ENCODE measurements at regions not wholly inside any gene's neighbourhood (a gene's known extent, or its start where the extent isn't known, plus 50 kb on each side); places are given as distances from the start of the nearest gene placed in this dataset.

DNA sequence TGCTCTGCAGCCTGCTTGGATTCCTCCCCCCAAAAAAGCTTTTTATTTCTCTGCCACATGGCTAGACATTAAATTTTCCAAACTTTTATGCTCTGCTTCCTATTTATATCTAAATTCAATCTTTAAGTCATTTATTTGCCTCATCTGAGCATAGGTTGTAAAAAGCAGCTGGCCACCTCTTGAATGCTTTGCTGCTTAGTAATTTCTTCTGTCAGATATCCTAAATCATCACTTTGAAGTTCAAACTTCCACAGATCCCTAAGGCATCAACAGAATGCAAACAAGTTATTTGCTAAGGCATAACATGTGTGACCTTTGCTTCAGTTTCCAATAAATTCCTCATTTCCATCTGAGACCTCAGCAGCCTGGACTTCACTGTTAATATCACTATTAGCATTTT is 209.6 kb downstream of the FSCB start:
- DNase-seq (ENCODE audit: low read depth in 3 of 3) = no peak

DNA sequence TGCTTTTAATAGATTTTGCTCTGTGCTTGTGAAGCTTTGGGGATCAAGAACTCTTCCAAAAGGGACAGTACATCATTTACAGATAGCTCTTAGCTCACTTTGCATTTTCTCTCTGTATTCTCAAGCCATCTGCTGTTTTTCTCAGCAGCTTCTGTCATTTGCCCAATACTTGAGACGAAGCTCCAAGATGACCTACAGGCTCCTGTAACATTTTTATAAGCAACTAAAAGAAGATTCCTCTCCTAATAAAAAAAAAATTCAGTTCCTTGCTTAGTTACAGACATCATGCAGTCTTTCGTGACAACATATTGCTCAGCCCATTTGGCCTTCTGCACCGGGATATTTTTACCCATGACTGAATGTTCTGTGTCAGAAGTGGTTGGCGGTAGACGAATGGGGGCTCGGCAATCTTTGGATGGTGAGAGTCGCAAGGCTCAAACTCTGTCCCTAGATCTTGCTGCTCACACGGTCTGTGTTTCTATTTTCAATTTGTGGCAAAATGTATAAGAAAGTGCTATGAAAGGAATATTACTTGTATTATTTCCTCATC is 215.6 kb downstream of the FSCB start:
- DNase-seq (ENCODE audit: low read depth in 3 of 3) = no peak

DNA sequence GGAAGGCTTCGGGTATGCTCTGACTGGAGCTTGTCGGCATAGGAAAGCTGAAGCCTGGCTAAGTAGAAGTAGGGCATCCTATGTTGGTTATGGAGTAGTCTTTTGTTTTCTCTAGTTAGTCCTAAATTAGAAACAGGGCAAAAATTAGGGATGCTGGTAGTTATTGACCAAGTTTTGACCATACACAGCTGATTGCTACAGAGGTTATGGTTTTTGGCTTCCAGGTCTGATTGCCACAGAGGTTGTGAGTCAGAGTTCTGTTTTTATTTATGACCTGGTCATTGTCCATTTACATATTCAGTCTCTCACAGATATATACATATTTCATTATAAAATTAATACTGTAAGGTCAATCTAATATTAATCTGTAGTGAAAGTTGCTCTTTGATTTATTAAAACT is 219.2 kb downstream of the FSCB start:
- no peak for DNase-seq (ENCODE audit: low read depth in 3 of 3)

DNA sequence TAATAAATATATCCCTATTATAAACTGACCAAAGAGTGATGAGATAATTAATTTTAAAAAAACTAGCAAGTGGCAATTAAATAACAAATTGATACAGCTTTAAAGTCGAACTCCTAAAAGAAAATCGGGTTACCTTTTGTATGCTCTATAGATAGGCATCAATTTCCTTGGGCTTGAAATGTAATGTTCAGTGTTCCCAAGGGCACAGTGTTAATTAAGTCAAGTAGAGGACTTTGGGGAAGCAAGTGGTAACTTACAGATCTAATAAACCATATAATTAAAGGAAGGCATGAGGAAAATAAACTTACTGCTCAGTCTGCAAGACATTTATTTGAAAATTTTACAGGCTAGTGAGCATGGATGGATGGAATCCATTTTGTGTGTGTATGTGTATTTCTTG is 220.9 kb downstream of the FSCB start:
- no peak for DNase-seq (ENCODE audit: low read depth in 3 of 3)

DNA sequence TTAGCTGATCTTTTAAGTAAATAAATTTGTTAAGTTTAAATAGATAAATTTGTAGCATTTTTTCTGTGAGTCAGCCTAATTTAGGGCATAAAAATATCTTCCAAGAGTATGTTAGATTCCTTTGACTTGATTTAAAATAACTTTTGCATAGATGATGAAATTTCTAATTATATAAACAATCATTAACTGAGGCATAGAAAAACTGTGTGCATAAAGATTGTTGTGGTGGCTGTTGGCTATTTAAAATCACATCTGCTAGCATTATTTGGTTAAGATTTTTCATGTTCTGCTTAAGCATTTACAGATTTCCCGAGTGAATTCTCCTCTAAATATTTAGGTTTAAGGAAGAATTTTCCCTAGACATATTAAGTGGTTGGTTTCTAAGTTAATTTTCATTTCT is 223.2 kb downstream of the FSCB start:
- no peak for DNase-seq (ENCODE audit: low read depth in 3 of 3)

DNA sequence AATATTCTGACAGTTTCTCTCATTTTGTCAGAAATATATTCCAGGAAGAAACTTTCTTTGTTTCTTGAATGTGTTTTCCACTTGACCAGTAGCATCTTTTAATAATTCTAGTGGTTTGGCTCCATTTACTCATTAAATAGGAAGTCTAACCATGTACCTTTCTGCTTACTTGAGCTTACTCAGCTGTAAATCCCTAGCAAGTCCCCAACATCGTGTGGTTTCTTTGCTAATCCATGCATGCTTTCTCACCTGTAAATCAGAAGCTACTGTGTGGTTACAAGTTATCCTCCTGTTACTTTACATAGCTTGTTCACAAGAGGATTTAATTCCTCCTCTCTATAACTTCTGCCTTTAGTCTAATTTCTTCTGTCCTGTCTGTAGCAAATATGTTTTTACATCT is 227.7 kb downstream of the FSCB start:
- no peak for DNase-seq (ENCODE audit: low read depth in 3 of 3)

DNA sequence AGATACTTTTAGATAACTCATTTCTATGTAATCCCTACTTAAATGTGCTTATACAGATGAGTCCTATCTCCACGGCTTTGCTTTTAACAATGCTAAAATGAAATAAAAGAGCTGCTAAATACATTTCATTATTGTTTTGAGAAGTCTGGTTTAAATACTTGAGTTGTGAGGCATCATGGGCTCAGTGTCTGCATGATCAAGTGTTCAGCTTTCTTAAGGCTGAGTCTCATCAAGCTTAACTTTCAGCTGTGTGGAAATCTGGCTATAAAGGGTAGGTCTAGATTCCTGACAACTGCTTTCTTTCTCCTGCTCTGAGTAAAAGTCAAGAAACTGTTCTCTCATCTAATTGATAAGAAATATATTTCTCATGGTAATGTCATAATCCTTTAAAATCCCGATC is 235.4 kb downstream of the FSCB start:
- no peak for DNase-seq (ENCODE audit: low read depth in 3 of 3)

DNA sequence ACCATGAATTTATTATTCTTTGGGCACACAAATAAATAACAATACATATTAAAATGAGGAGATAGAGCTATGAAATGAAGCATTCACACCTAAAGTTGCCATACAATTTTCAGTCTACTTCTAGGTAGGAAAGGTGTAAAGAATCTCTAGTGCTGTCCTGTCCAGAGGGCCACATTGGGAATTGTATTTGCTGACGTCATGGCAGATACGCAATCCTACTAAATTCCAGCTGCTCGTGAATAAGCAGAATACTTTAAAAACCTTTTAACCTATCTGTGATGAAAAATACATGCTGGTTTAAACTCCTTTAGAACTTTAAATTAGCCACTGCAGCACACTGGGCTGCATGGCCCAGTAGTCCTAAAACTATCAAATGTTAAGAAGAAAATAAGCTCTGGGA is 236.1 kb downstream of the FSCB start:
- no peak for DNase-seq (ENCODE audit: low read depth in 3 of 3)

DNA sequence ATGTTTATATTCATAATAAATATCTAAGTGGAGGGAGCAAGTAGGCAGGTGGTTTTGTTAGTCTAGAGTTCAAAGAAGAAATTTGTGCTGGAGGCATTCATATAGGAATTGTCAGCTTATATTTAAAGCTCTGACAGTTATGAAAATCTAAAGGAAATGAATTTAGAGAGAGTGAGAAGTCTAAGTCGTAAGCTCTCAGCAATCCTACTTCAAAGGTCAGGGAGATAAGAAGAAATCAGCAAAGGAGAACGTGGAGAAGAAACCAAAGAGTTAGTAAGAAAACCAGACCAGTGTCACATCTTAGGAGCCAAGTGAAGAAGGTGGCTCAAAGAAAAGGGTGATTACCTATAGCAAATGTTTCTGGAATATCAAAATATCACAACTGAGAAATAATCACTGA is 241.8 kb downstream of the FSCB start:
- DNase-seq (ENCODE audit: low read depth in 3 of 3) = no peak

DNA sequence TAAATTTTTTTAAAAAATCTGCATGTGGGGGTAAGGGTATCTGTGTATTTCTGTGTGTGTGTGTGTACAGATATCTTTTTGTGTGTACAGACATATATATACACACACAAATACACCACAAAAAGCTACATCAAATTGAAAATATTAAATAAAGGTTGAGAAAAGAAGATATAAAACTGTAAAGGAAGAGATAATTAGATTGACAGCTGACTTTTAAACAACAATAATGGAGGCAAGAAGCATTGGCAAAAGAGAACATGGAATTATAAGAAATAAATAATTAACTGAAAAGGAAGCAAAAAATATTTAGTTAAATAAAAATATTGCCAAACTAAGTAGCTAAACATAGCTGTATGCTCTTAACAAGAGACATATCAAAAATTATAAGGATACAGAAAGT is 291.4 kb downstream of the FSCB start:
- no peak for DNase-seq (ENCODE audit: low read depth in 3 of 3)

DNA sequence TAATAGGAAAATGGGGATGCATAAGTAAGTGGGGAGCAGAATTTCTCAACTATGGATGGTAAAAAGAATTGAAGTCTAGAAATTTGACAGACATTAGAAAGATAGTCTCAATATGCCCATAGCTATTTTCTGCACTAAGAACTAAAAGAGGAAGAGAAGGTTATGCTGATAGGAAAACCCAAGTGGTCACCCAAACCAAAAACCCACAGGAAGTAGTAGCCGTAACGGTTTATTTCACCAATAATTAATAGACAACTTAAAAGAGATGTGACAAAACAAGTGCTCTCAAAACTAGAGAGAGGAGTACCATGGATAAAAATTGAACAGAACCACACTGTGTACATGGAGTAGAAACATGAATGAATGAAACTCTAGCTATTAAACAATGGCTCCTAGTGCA is 295.4 kb downstream of the FSCB start:
- DNase-seq (ENCODE audit: low read depth in 3 of 3) = no peak

DNA sequence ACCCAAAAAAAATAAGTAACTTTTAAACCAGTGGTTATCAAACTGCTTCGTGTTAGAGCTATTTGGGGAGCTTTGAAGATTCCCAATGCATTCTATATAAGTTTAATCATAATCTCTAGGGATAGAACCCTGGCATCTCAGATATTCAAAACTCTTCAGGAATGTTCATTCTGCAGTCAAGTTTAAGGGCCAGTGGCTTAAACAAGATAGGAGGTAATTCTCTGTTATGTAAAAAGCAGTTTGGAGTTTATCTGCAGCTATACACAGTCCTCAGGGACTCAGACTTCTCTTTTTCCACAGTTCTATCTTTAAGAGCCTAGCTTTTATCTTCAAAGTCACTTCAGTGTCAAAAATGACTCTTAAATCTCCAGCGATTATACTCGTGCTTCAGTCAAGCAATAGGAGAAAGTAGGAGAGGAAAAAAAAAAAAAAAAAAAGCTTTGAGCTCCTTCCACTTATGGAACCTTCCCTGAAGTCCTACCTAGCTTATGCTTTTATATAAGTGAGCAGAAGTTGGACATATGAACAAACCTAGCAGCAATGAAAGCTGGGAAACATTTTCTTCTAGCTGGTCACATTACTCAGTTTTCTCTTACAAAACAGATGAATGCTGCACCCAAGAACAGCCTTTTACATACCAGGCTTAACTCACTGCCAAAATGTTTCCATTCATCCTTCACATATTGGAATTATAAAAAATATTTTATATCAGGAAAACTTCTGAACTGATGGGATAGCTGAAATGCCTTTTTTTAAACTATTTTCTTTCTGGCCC is 302.8 kb downstream of the FSCB start:
- no peak for DNase-seq (ENCODE audit: low read depth in 3 of 3)

DNA sequence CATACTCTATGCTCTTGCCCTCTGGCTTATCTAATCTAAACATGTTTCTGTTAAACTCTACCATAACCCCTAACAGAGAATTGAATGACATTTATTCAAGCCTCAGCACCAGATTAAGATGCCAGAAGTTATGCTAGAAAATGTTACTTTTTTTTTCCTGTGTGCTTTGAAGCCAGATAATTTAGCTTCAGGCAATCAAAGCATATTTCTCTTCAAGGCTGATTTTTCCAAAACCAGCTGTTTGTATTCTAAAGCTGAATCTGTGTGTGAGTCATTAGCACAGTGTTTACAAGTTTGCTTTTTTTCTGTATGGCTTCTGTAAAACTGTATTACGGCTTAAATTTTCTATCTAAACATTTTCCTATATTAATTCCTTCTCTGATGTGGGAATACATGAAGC is 326.1 kb downstream of the FSCB start:
- no peak for DNase-seq (ENCODE audit: low read depth in 3 of 3)

DNA sequence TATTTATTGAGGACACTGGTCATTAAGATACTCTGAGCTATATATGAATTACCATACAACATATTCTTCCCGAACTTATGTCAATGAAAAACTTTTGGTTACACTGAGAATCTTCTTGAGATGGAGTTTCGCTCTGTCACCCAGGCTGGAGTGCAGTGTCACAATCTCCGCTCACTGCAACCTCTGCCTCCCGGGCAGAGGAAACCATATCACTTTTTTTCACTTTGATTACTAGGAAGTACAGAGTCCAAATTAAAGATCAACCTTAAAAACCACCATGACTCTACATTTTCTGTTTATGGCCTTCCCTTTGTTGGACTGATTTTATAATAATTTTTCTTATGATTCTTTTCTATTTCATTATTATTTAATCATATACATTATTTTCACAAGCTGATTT is 336.5 kb downstream of the FSCB start:
- no peak for DNase-seq (ENCODE audit: low read depth in 3 of 3)

DNA sequence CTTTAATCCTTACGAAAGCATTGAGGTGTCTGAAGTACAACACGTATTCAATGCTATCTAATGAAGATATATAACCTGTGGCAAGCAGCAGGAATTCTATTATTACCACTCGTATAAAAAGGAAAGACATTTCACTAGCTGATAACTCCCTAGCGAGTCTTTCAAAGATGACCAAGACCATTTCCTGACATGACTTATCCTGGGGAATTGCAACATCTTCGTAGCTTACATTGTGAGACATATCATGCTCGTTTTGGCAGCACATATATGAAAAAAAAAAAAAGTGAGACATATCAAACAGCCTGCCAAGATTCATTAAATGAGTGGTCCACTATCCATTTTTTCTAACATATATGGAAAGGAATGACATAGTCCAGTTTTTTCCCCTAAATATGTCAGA is 337.0 kb downstream of the FSCB start:
- no peak for DNase-seq (ENCODE audit: low read depth in 3 of 3)

DNA sequence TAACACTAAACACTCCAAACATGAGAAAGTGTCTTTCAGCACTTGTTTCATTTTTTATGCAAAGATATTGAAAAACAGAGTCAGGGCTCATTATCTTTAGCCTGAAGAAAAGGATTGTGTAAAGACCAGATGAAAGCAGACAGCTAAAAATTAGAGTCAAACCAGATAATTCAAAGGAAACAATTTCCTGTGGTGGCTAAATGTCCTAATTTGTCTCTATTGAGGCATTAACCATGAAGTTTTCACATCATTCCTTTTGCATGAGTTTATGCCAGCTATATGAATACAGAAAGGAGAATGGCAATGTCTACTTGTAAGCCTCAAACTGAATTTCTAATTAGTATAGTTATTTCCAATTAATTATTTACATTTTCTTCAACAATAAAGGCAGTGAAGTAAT is 338.5 kb downstream of the FSCB start:
- no peak for DNase-seq (ENCODE audit: low read depth in 3 of 3)

DNA sequence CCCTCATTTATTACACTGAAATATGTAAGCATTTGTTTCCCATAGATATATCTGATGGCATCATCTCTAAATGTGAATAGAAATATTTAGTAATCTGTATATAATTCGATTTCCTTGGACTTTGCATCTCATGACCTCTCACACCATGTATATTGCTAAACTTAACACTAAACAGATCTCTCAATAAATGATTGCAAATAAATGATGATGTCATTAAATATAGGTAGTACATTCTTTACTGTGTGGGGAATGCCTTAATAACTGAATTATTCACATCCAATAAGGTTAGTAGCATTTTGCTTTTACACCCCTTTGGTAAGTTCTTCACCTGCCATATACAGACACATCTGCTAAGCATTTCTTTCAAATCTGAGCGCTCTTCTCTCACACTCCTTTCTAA is 340.5 kb downstream of the FSCB start:
- no peak for DNase-seq (ENCODE audit: low read depth in 3 of 3)

DNA sequence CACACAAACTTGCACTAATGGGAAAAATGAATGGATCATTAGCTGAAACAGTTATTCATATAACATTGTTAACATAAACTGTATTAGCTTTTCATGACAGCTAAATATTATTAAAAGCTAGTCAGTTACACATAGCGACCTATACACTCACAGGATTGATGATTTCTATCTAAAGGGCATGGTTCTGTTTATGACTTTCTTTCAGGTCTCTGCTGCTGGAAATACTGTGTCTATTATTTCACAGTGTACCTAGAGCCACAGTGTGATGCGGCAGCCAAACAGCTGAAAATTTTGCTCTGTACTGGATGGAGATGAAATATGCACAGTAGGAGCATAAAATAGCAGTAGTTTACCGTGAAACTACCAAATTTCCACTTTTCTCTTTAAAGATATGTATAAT is 341.1 kb downstream of the FSCB start:
- DNase-seq (ENCODE audit: low read depth in 3 of 3) = no peak

DNA sequence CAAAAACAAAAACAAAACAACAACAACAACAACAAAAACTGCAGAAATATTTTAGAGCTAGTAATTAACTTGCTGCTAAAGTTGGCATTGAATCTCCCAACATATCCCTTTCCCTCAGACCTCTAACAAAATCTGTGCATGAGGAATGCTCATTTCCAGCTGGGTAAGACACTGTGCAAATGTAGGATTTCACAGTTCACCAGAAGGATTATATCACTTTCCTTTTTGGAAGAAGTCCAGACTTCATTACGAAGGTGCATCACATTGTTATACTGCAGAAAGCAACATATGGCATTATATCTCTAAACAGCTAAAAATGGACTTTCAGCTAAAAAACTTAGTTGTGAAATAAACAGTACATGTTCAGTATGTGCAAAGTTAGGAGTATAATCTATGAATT is 341.8 kb downstream of the FSCB start:
- no peak for DNase-seq (ENCODE audit: low read depth in 3 of 3)

DNA sequence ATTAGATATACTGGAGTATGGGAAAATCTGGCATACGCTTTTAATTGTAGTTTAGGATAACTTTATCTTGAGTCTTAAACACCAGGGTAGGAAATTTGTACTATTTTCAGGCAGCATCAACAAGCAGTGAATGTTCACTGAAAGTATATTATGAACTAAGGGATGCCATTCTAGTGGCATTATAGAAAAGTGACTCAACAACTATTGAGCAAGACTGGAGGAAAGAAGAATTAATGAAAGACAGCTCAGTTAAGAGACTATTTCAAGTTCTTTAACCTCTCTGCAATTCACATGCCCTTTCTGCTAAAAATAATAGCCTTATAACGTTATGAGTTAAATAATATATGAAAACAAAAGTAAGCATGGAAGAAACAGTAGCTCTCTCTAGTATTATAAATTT is 343.1 kb downstream of the FSCB start:
- DNase-seq (ENCODE audit: low read depth in 3 of 3) = no peak

DNA sequence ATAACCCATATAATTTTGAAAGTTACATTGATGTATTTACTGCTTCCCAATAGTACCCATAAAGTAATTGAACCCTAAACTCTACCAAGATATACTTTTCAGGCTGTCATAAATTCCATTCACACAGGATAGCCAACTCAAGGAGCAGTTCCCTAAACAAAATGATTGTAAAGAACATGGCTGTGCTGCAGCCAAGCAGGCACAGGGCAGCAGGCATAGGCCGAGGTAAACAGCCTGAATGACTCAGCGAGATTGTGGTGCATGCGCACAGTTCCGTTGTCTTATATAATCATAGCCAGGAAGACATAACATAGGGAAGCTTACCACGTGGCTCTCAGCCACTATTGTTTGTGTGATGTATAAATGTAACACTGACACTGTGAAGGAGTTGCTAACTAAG is 344.9 kb downstream of the FSCB start:
- no peak for DNase-seq (ENCODE audit: low read depth in 3 of 3)

DNA sequence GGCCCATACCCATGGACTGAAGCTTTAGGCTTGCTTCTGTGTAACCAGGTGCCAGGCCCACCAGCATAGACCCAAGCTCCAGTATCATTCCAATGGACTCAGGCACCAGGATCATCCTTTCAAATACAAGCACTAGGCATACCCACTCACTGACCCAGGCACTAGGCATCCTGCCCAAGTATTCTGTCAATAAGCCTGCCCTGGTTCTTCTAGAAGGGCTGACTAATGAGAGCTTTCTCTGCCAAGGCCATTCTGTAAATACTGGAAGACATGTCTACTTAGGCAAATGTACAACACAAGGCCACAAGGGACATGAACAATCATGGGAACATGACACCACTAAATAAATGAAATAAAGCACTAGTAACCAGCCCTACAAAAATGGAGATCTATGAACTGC is 352.2 kb downstream of the FSCB start:
- no peak for DNase-seq (ENCODE audit: low read depth in 3 of 3)

DNA sequence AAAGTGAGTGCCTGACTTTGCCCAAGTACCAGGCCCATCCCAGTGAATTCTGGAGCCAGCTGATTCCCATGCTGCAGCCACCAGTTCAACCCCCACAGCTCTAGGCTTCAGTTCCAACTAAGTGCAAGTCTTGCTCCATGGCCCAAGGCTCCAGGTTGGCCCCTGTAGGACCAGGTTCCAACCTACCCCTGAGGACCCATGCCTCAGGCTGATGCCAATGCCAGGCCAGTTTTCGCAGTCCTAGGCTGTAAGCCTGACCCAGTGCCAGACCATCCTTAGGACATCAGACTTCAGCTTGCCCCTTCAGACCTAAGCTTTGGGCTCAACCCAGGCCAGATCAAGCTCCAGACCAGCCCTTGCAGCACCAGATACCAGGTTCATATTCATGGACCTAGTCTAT is 352.6 kb downstream of the FSCB start:
- DNase-seq (ENCODE audit: low read depth in 3 of 3) = no peak
